NB4 (cell line): ENCODE measurements at regions not wholly inside any gene's neighbourhood (a gene's known extent, or its start where the extent isn't known, plus 50 kb on each side); places are given as distances from the start of the nearest gene placed in this dataset.

Experiments
- CTCF ChIP-seq: IDR thresholded peaks from one replicate; pipeline ENCODE4 v1.5.1; 2012; ENCODE audit warnings: low read depth, low read length
- POLR2A ChIP-seq: IDR thresholded peaks from 2 replicates; pipeline ENCODE4 v1.6.1; 2011; ENCODE audit warnings: mild to moderate bottlenecking; ENCODE audit not compliant: insufficient read length; ENCODE audit errors: extremely low read depth

- TF ChIP-seq CTCF (no peak), POLR2A (no peak)
Measured at GRCh38 chr13:63896321-63896720, 2480.7 kb upstream of the PCDH20 start.
